IMR-90 (cell line): ENCODE measurements at regions not wholly inside any gene's neighbourhood (a gene's known extent, or its start where the extent isn't known, plus 50 kb on each side); places are given as distances from the start of the nearest gene placed in this dataset.

Experiments used
- BHLHE40 ChIP-seq: fragments of 150-350 bp; IDR thresholded peaks from 2 replicates; pipeline ENCODE4 v1.6.1; 2016; ENCODE audit warnings: mild to moderate bottlenecking, low read depth, low read length
- CEBPB ChIP-seq: IDR thresholded peaks from 2 replicates; pipeline ENCODE4 v1.6.1; 2012; ENCODE audit warnings: low read depth, low read length, improper control_type of control experiment
- MAFK ChIP-seq: IDR thresholded peaks from 2 replicates; pipeline ENCODE4 v1.6.1; 2012; ENCODE audit warnings: low read depth, low read length, improper control_type of control experiment
- MAZ ChIP-seq: IDR thresholded peaks from 2 replicates; pipeline ENCODE4 v1.6.1; 2012; ENCODE audit warnings: low read depth, mild to moderate bottlenecking, low read length, improper control_type of control experiment, moderate library complexity, borderline replicate concordance
- MXI1 ChIP-seq: IDR thresholded peaks from 2 replicates; pipeline ENCODE4 v1.6.1; 2012; ENCODE audit warnings: low read depth, mild to moderate bottlenecking, low read length, moderate library complexity, borderline replicate concordance
- NFE2L2 ChIP-seq: fragments of 150-350 bp; IDR thresholded peaks from 2 replicates; pipeline ENCODE4 v1.6.1; 2016; ENCODE audit warnings: low read depth, mild to moderate bottlenecking, low read length
- POLR2A ChIP-seq: IDR thresholded peaks from 2 replicates; pipeline ENCODE4 v1.6.1; 2012; ENCODE audit warnings: mild to moderate bottlenecking, low read depth, low read length
- RAD21 ChIP-seq: IDR thresholded peaks from 2 replicates; pipeline ENCODE4 v1.6.1; 2012; ENCODE audit warnings: low read length, improper control_type of control experiment
- RCOR1 ChIP-seq: IDR thresholded peaks from 2 replicates; pipeline ENCODE4 v1.6.1; 2012; ENCODE audit warnings: mild to moderate bottlenecking, low read length, improper control_type of control experiment; ENCODE audit not compliant: insufficient replicate concordance
- RFX5 ChIP-seq: IDR thresholded peaks from 2 replicates; pipeline ENCODE4 v1.8.0; 2012; ENCODE audit warnings: low read depth, mild to moderate bottlenecking, low read length, moderate library complexity
- SMC3 ChIP-seq: fragments of 150-350 bp; IDR thresholded peaks from 2 replicates; pipeline ENCODE4 v1.6.1; 2016; ENCODE audit warnings: low read depth, mild to moderate bottlenecking, antibody characterized with exemption, low read length, moderate library complexity
- TF ChIP-seq, protein P1 (sequence below): conservative IDR thresholded peaks from 2 replicates; pipeline ENCODE4 v1.5.1; 2012; ENCODE audit warnings: mild to moderate bottlenecking, low read depth, low read length, improper control_type of control experiment
- TF ChIP-seq, protein P2 (sequence below): fragments of 150-350 bp; IDR thresholded peaks from 2 replicates; pipeline ENCODE4 v1.6.1; 2016; ENCODE audit warnings: low read depth, mild to moderate bottlenecking, low read length, moderate library complexity, borderline replicate concordance
- TF ChIP-seq, protein P3 (sequence below): fragments of 150-350 bp; IDR thresholded peaks from 2 replicates; pipeline ENCODE4 v1.6.1; 2017; ENCODE audit warnings: mild to moderate bottlenecking, antibody characterized with exemption, low read length, low read depth

DNA sequence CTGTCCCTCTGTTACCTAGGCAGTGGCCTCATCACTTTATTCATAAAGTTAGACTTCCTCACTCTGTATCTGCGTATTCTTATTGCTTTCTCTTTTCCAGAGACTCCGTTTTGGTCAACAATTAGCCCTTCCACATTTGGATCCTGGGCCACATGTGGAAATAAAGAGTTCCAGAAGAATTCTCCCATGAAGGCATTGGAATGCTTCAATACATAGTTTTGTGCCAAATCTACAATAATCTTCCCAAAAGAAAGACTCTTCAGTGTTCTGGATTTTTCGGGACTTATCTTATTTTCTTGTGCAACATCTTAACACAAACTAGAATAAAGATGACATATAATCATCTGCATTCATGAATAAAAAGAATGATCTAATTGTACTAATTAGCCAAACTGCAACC, 187.7 kb upstream of the BMP2 start:
- TF ChIP-seq, protein P1, sequence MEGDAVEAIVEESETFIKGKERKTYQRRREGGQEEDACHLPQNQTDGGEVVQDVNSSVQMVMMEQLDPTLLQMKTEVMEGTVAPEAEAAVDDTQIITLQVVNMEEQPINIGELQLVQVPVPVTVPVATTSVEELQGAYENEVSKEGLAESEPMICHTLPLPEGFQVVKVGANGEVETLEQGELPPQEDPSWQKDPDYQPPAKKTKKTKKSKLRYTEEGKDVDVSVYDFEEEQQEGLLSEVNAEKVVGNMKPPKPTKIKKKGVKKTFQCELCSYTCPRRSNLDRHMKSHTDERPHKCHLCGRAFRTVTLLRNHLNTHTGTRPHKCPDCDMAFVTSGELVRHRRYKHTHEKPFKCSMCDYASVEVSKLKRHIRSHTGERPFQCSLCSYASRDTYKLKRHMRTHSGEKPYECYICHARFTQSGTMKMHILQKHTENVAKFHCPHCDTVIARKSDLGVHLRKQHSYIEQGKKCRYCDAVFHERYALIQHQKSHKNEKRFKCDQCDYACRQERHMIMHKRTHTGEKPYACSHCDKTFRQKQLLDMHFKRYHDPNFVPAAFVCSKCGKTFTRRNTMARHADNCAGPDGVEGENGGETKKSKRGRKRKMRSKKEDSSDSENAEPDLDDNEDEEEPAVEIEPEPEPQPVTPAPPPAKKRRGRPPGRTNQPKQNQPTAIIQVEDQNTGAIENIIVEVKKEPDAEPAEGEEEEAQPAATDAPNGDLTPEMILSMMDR, result no peak
- TF ChIP-seq, protein P2, sequence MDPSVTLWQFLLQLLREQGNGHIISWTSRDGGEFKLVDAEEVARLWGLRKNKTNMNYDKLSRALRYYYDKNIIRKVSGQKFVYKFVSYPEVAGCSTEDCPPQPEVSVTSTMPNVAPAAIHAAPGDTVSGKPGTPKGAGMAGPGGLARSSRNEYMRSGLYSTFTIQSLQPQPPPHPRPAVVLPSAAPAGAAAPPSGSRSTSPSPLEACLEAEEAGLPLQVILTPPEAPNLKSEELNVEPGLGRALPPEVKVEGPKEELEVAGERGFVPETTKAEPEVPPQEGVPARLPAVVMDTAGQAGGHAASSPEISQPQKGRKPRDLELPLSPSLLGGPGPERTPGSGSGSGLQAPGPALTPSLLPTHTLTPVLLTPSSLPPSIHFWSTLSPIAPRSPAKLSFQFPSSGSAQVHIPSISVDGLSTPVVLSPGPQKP, result no peak
- no peak for TF ChIP-seq POLR2A
- TF ChIP-seq MAZ, result no peak
- no peak for TF ChIP-seq RAD21
- TF ChIP-seq MXI1, result no peak
- TF ChIP-seq NFE2L2, result no peak
- no peak for TF ChIP-seq SMC3
- TF ChIP-seq BHLHE40, result no peak
- no peak for TF ChIP-seq RFX5
- TF ChIP-seq RCOR1, result no peak
- no peak for TF ChIP-seq MAFK
- TF ChIP-seq CEBPB, result no peak
- TF ChIP-seq, protein P3, sequence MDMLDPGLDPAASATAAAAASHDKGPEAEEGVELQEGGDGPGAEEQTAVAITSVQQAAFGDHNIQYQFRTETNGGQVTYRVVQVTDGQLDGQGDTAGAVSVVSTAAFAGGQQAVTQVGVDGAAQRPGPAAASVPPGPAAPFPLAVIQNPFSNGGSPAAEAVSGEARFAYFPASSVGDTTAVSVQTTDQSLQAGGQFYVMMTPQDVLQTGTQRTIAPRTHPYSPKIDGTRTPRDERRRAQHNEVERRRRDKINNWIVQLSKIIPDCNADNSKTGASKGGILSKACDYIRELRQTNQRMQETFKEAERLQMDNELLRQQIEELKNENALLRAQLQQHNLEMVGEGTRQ, result no peak
